Hepatocyte (in vitro differentiated cells): ENCODE measurements at regions not wholly inside any gene's neighbourhood (a gene's known extent, or its start where the extent isn't known, plus 50 kb on each side); places are given as distances from the start of the nearest gene placed in this dataset.
A peak's percentile ranks its signal among the peaks of the same experiment; 100 is the strongest.

Experiments used
- DNase-seq: peaks from one replicate; pipeline ENCODE4 v3.0.0-alpha.2; 2016; ENCODE audit warnings: low spot score
- H2AFZ ChIP-seq: fragments of 200-600 bp; sonication (generic); 2 replicates; pipeline ENCODE4 v1.6.0; 2016; ENCODE audit warnings: antibody characterized with exemption, mild to moderate bottlenecking
- H3K27ac ChIP-seq: fragments of 200-600 bp; sonication (generic); 2 replicates; pipeline ENCODE4 v1.5.1; 2016; ENCODE audit warnings: mild to moderate bottlenecking
- H3K27me3 ChIP-seq: fragments of 200-600 bp; sonication (generic); 2 replicates; pipeline ENCODE4 v1.6.1; 2016
- H3K36me3 ChIP-seq: fragments of 200-600 bp; sonication (generic); replicated peaks from 2 replicates; pipeline ENCODE4 v1.5.1; 2016; ENCODE audit warnings: low read depth; ENCODE audit not compliant: insufficient read depth
- H3K4me1 ChIP-seq: fragments of 200-600 bp; sonication (generic); 2 replicates; pipeline ENCODE4 v1.5.1; 2016; ENCODE audit warnings: mild to moderate bottlenecking, moderate library complexity; ENCODE audit not compliant: insufficient read depth
- H3K4me2 ChIP-seq: fragments of 200-600 bp; sonication (generic); 2 replicates; pipeline ENCODE4 v1.6.0; 2016
- H3K4me3 ChIP-seq: fragments of 200-600 bp; sonication (generic); 2 replicates; pipeline ENCODE4 v1.5.1; 2016; ENCODE audit warnings: mild to moderate bottlenecking
- H3K79me2 ChIP-seq: fragments of 200-600 bp; sonication (generic); 2 replicates; pipeline ENCODE4 v1.6.0; 2017; ENCODE audit warnings: mild to moderate bottlenecking
- H3K9me2 ChIP-seq: fragments of 200-600 bp; sonication (generic); replicated peaks from 2 replicates; pipeline ENCODE4 v1.6.0; 2017; ENCODE audit warnings: mild to moderate bottlenecking; ENCODE audit not compliant: insufficient read depth
- H3K9me3 ChIP-seq: fragments of 200-600 bp; sonication (generic); 2 replicates; pipeline ENCODE4 v1.5.1; 2016; ENCODE audit warnings: low read depth, mild to moderate bottlenecking
- H4K20me1 ChIP-seq: fragments of 200-600 bp; sonication (generic); 2 replicates; pipeline ENCODE4 v1.6.0; 2016; ENCODE audit warnings: mild to moderate bottlenecking; ENCODE audit not compliant: insufficient read depth, poor library complexity, severe bottlenecking
- EZH2 ChIP-seq: fragments of 200-600 bp; sonication (generic); IDR thresholded peaks from 2 replicates; pipeline ENCODE4 v1.6.1; 2016; ENCODE audit warnings: antibody characterized with exemption, mild to moderate bottlenecking, borderline replicate concordance
- EZH2phosphoT487 ChIP-seq: fragments of 200-600 bp; sonication (generic); IDR thresholded peaks from one replicate; pipeline ENCODE4 v1.6.1; 2018; ENCODE audit warnings: antibody characterized with exemption, mild to moderate bottlenecking, low read depth, moderate library complexity; ENCODE audit not compliant: unreplicated experiment, severe bottlenecking
- WGBS: methylation state at CpG from one replicate; pipeline ENCODE4 v1.1.6; 2016; ENCODE audit warnings: low lambda C conversion rate; ENCODE audit errors: missing lambda C conversion rate; 5-methylcytosine and 5-hydroxymethylcytosine counted together
- TF ChIP-seq, protein P1 (sequence below): fragments of 200-600 bp; sonication (generic); IDR thresholded peaks from 2 replicates; pipeline ENCODE4 v1.5.1; 2016; ENCODE audit warnings: antibody characterized with exemption, mild to moderate bottlenecking; ENCODE audit not compliant: poor library complexity

DNA sequence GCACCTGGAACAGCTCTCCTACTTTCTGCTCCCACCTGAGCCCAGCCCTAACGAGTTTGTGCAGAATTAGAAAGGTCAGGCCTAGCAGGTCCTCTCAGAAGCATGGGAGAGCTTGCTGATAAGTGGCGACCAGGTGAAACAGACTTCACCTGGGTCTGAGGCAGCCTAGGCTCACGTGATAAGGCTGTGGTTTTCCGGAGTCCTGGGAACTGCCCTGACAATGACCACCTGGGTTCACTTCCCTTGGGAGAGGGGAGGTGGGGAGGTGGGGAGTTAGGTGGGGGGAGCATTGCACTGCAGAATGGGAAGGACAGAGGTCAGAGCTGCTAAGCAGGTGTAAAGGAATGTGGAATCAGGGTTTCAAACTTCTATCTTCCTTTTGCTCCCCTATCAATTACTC is 152.9 kb upstream of the MAP1B start:
- Histone ChIP-seq H3K4me2 (no peak overlapping the region), H3K36me3 (no peaks in the 10 kb centered on the region), H3K4me3 (no peak overlapping the region), H3K9me2 (no peaks in the 10 kb centered on the region), H3K9me3 (no peaks in the 10 kb centered on the region), H3K27me3 (no peaks in the 10 kb centered on the region), H3K27ac (no peak overlapping the region), H3K4me1 (peaks cover 24% of the 10 kb centered on the region), H2AFZ (no peak overlapping the region), H3K79me2 (no peaks in the 10 kb centered on the region), H4K20me1 (no peaks in the 10 kb centered on the region)
- WGBS: 64% methylated on average over 4 of the region's 4 CpGs
- TF ChIP-seq, protein P1, sequence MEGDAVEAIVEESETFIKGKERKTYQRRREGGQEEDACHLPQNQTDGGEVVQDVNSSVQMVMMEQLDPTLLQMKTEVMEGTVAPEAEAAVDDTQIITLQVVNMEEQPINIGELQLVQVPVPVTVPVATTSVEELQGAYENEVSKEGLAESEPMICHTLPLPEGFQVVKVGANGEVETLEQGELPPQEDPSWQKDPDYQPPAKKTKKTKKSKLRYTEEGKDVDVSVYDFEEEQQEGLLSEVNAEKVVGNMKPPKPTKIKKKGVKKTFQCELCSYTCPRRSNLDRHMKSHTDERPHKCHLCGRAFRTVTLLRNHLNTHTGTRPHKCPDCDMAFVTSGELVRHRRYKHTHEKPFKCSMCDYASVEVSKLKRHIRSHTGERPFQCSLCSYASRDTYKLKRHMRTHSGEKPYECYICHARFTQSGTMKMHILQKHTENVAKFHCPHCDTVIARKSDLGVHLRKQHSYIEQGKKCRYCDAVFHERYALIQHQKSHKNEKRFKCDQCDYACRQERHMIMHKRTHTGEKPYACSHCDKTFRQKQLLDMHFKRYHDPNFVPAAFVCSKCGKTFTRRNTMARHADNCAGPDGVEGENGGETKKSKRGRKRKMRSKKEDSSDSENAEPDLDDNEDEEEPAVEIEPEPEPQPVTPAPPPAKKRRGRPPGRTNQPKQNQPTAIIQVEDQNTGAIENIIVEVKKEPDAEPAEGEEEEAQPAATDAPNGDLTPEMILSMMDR: no peak
- TF ChIP-seq EZH2 (no peak), EZH2phosphoT487 (no peak)
- no peak for DNase-seq

DNA sequence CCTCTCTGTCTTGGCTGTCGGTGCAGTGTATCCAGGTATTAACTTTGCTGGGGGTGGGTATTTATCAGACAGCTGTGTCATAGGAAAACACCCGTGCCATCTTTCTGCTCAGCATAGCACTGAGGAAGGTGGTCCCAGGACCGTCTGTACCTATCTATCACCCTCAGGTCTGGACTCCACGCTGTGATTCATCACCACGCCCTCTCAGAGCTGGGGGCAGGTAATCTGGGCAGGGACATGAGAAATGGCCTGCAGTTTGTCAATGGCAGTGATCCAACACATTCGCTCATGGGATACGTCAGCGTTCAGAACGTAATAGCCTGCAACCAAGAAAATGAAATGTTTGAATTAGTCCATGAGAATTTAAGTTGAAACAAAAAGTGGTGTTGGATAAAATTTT is 151.6 kb upstream of the MAP1B start:
- Histone ChIP-seq H3K4me1 (peaks cover 24% of the 10 kb centered on the region), H4K20me1 (no peaks in the 10 kb centered on the region), H3K9me3 (no peaks in the 10 kb centered on the region), H3K4me2 (peak overlapping the region; percentile 49), H3K79me2 (no peaks in the 10 kb centered on the region), H3K27me3 (no peaks in the 10 kb centered on the region), H3K9me2 (no peaks in the 10 kb centered on the region), H3K36me3 (no peaks in the 10 kb centered on the region), H3K27ac (peak overlapping the region; percentile 26), H3K4me3 (no peak overlapping the region), H2AFZ (no peak overlapping the region)
- peak; percentile 44 for DNase-seq
- 68% methylated on average over 9 of the region's 9 CpGs for WGBS
- TF ChIP-seq, protein P1: no peak
- TF ChIP-seq EZH2phosphoT487: no peak

DNA sequence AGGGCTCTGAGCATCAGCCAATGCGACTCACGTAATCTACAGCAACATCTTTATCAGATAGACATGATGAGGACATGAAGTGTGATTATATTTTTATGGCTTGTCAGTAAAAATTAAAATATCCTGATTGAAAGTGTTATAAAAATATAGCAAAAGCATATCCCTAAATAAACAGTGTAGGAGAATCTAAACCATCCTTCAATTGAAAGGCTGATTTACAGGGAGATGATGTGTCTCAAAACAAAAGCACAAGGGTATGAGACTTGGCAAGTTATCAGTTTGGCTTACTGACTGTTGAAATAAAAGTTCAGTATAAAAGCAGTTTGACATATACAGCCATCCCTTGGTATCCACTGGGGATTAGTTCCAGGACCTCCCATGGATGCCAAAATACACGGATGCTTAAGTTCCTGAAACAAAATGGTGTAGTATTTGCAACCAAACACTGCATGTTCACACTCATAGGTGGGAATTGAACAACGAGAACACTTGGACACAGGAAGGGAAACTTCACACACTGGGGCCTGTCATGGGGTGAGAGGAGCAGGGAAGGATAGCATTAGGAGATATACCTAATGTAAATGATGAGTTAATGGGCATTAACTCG is 149.9 kb upstream of the MAP1B start:
- Histone ChIP-seq H3K4me3 (no peak overlapping the region), H3K9me2 (no peaks in the 10 kb centered on the region), H3K9me3 (no peaks in the 10 kb centered on the region), H2AFZ (no peak overlapping the region), H3K79me2 (no peaks in the 10 kb centered on the region), H3K4me1 (peaks cover 24% of the 10 kb centered on the region), H3K27ac (no peak overlapping the region), H4K20me1 (no peaks in the 10 kb centered on the region), H3K27me3 (no peaks in the 10 kb centered on the region), H3K4me2 (no peak overlapping the region), H3K36me3 (no peaks in the 10 kb centered on the region)
- TF ChIP-seq, protein P1: no peak
- TF ChIP-seq EZH2phosphoT487 (no peak), EZH2 (no peak)
- peak; percentile 24 for DNase-seq
- WGBS: 50% methylated on average over 5 of the region's 5 CpGs
